OCI-LY3 (cell line): ENCODE measurements at regions not wholly inside any gene's neighbourhood (a gene's known extent, or its start where the extent isn't known, plus 50 kb on each side); places are given as distances from the start of the nearest gene placed in this dataset.

Experiments used
- H2AFZ ChIP-seq: fragments of 200-600, 300-600 bp; shearing (Covaris generic); 2 replicates; pipeline ENCODE4 v1.6.0; 2014; ENCODE audit warnings: antibody characterized with exemption, low read depth, low read length
- H3K27ac ChIP-seq: fragments of 200-600, 300-600 bp; sonication (generic); 2 replicates; pipeline ENCODE4 v1.5.1; 2014; ENCODE audit warnings: mild to moderate bottlenecking, low read length, moderate library complexity, mixed read lengths
- H3K27me3 ChIP-seq: fragments of 200-600, 300-600 bp; sonication (generic); 2 replicates; pipeline ENCODE4 v1.6.1; 2014; ENCODE audit warnings: low read depth, low read length, mixed read lengths
- H3K36me3 ChIP-seq: fragments of 200-600, 300-600 bp; sonication (generic); replicated peaks from 2 replicates; pipeline ENCODE3; 2014; ENCODE audit warnings: low read depth, low read length, mixed read lengths
- H3K4me1 ChIP-seq: fragments of 300-600, 200-600 bp; sonication (generic); 2 replicates; pipeline ENCODE4 v1.6.1; 2014; ENCODE audit warnings: low read length, mixed read lengths
- H3K4me2 ChIP-seq: fragments of 200-600, 300-600 bp; sonication (generic); 2 replicates; pipeline ENCODE4 v1.6.1; 2014; ENCODE audit warnings: low read length, mixed read lengths
- H3K4me3 ChIP-seq: fragments of 300-600, 200-600 bp; sonication (generic); 2 replicates; pipeline ENCODE4 v1.5.1; 2014; ENCODE audit warnings: antibody characterized with exemption, mild to moderate bottlenecking, low read length, moderate library complexity
- H3K79me2 ChIP-seq: fragments of 300-600, 200-600 bp; shearing (Covaris generic); 2 replicates; pipeline ENCODE4 v1.6.1; 2014; ENCODE audit warnings: mild to moderate bottlenecking, low read length, mixed read lengths
- H3K9ac ChIP-seq: fragments of 300-600, 200-600 bp; shearing (Covaris generic); 2 replicates; pipeline ENCODE4 v1.6.0; 2014; ENCODE audit warnings: mild to moderate bottlenecking, low read length, moderate library complexity
- H3K9me3 ChIP-seq: fragments of 200-600, 300-600 bp; shearing (Covaris generic); 2 replicates; pipeline ENCODE4 v1.6.1; 2014; ENCODE audit warnings: low read length, mixed read lengths; ENCODE audit not compliant: insufficient read depth
- H4K20me1 ChIP-seq: fragments of 200-600, 300-600 bp; sonication (generic); 2 replicates; pipeline ENCODE4 v1.6.1; 2016; ENCODE audit warnings: low read length, mixed read lengths; ENCODE audit not compliant: insufficient read depth
- CTCF ChIP-seq: fragments of 200-600, 300-600 bp; sonication (generic); IDR thresholded peaks from 2 replicates; pipeline ENCODE4 v1.5.1; 2014; ENCODE audit warnings: antibody characterized with exemption, low read length, low read depth
- EZH2phosphoT487 ChIP-seq: fragments of 200-600 bp; shearing (Covaris generic); IDR thresholded peaks from 2 replicates; pipeline ENCODE4 v1.6.1; 2018; ENCODE audit warnings: antibody characterized with exemption, mixed run types, low read depth

GRCh38 chr3:115217292-115217677 is 70.2 kb upstream of the ZBTB20 start:
- H3K4me3 ChIP-seq, result no peak overlapping the region
- H3K9me3 ChIP-seq, result no peaks in the 10 kb centered on the region
- peaks cover 19% of the 10 kb centered on the region for H3K4me1 ChIP-seq
- no peaks in the 10 kb centered on the region for H3K36me3 ChIP-seq
- H3K79me2 ChIP-seq, result no peaks in the 10 kb centered on the region
- H3K27ac ChIP-seq, result no peak overlapping the region
- H4K20me1 ChIP-seq, result no peaks in the 10 kb centered on the region
- peaks cover 7% of the 10 kb centered on the region; the same call in 1 of the 2 replicates for H3K27me3 ChIP-seq
- TF ChIP-seq CTCF, result no peak
- no peak for TF ChIP-seq EZH2phosphoT487
- no peak overlapping the region for H3K9ac ChIP-seq
- H3K4me2 ChIP-seq, result no peak overlapping the region
- no peak overlapping the region for H2AFZ ChIP-seq

- Histone ChIP-seq H3K27ac (no peak overlapping the region), H3K4me2 (peak overlapping the region; percentile 49), H3K9ac (no peak overlapping the region), H3K9me3 (no peaks in the 10 kb centered on the region), H3K36me3 (no peaks in the 10 kb centered on the region), H3K79me2 (no peaks in the 10 kb centered on the region), H2AFZ (no peak overlapping the region), H4K20me1 (no peaks in the 10 kb centered on the region), H3K4me3 (no peak overlapping the region), H3K4me1 (peaks cover 13% of the 10 kb centered on the region), H3K27me3 (peaks cover 7% of the 10 kb centered on the region; the same call in 1 of the 2 replicates)
- TF ChIP-seq CTCF, result peak; percentile 82
- TF ChIP-seq EZH2phosphoT487, result no peak
These were observed 70.8 kb upstream of the ZBTB20 start for GRCh38 chr3:115217678-115218451.

GRCh38 chr3:115218859-115219258 is 71.8 kb upstream of the ZBTB20 start:
- H3K4me3 ChIP-seq, result no peak overlapping the region
- no peak overlapping the region for H3K27ac ChIP-seq
- no peaks in the 10 kb centered on the region for H3K9me3 ChIP-seq
- peaks cover 7% of the 10 kb centered on the region; the same call in 1 of the 2 replicates for H3K27me3 ChIP-seq
- H2AFZ ChIP-seq, result no peak overlapping the region
- H3K4me2 ChIP-seq, result no peak overlapping the region
- no peak overlapping the region for H3K9ac ChIP-seq
- H3K4me1 ChIP-seq, result peaks cover 4% of the 10 kb centered on the region; the same call in 1 of the 2 replicates
- no peaks in the 10 kb centered on the region for H4K20me1 ChIP-seq
- no peaks in the 10 kb centered on the region for H3K79me2 ChIP-seq
- no peaks in the 10 kb centered on the region for H3K36me3 ChIP-seq
- no peak for TF ChIP-seq CTCF
- TF ChIP-seq EZH2phosphoT487, result no peak

- Histone ChIP-seq H3K4me2 (no peak overlapping the region), H3K36me3 (no peaks in the 10 kb centered on the region)
- no peak for TF ChIP-seq EZH2phosphoT487
- no peak for TF ChIP-seq CTCF
These were observed 77.6 kb upstream of the ZBTB20 start for GRCh38 chr3:115224687-115225086.

More at GRCh38 chr3:115224687-115225086, 77.6 kb upstream of the ZBTB20 start:
- Histone ChIP-seq H3K4me1 (no peaks in the 10 kb centered on the region), H3K27ac (no peak overlapping the region), H2AFZ (no peak overlapping the region), H3K9ac (no peak overlapping the region), H4K20me1 (no peaks in the 10 kb centered on the region), H3K79me2 (no peaks in the 10 kb centered on the region), H3K4me3 (no peak overlapping the region), H3K9me3 (no peaks in the 10 kb centered on the region), H3K27me3 (peaks cover 4% of the 10 kb centered on the region; the same call in 1 of the 2 replicates)
